ENCODE measurements at regions not wholly inside any gene's neighbourhood (a gene's known extent, or its start where the extent isn't known, plus 50 kb on each side); places are given as distances from the start of the nearest gene placed in this dataset.

- DNase-seq (ENCODE audit: insufficient read length, low spot score), result no peak
- FAIRE-seq, result no peak
- TF ChIP-seq CTCF (IDR thresholded peaks at IDR 0.05; ENCODE audit: insufficient read depth, missing control alignments), result no peak
These were observed 996.1 kb downstream of the PDHA2 start for GRCh38 chr4:96835991-96836390.

GRCh38 chr4:96839441-96839840, 999.5 kb downstream of the PDHA2 start:
- DNase-seq (ENCODE audit: insufficient read length, low spot score) (no peak), FAIRE-seq (no peak)
- no peak for TF ChIP-seq CTCF (IDR thresholded peaks at IDR 0.05; ENCODE audit: insufficient read depth, missing control alignments)

- no peak for TF ChIP-seq CTCF (IDR thresholded peaks at IDR 0.05; ENCODE audit: insufficient read depth, missing control alignments)
- FAIRE-seq (no peak), DNase-seq (ENCODE audit: insufficient read length, low spot score) (no peak)
These were observed 1001.9 kb downstream of the PDHA2 start for GRCh38 chr4:96841801-96842200.

- no peak for DNase-seq (ENCODE audit: insufficient read length, low spot score)
- no peak for TF ChIP-seq CTCF (IDR thresholded peaks at IDR 0.05; ENCODE audit: insufficient read depth, missing control alignments)
- no peak for FAIRE-seq
These were observed 1005.1 kb downstream of the PDHA2 start for GRCh38 chr4:96844858-96845490.

- DNase-seq (ENCODE audit: insufficient read length, low spot score) (no peak), FAIRE-seq (no peak)
- TF ChIP-seq CTCF (IDR thresholded peaks at IDR 0.05; ENCODE audit: insufficient read depth, missing control alignments), result no peak
These were observed 1005.9 kb downstream of the PDHA2 start for GRCh38 chr4:96845819-96846218.

GRCh38 chr4:96874657-96875056, 1034.8 kb downstream of the PDHA2 start:
- TF ChIP-seq CTCF (IDR thresholded peaks at IDR 0.05; ENCODE audit: insufficient read depth, missing control alignments), result no peak
- DNase-seq (ENCODE audit: insufficient read length, low spot score), result no peak
- no peak for FAIRE-seq

GRCh38 chr4:96879527-96879926, 1039.6 kb downstream of the PDHA2 start:
- no peak for TF ChIP-seq CTCF (IDR thresholded peaks at IDR 0.05; ENCODE audit: insufficient read depth, missing control alignments)
- FAIRE-seq, result no peak
- no peak for DNase-seq (ENCODE audit: insufficient read length, low spot score)
